ENCODE measurements at regions not wholly inside any gene's neighbourhood (a gene's known extent, or its start where the extent isn't known, plus 50 kb on each side); places are given as distances from the start of the nearest gene placed in this dataset.

GRCh38 chr1:67892476-67893125, 59.3 kb upstream of the GNG12 start:
- H3K36me3 ChIP-seq = no peaks in the 10 kb centered on the region
- H3K4me3 ChIP-seq = no peak overlapping the region
- no peak overlapping the region for H3K27ac ChIP-seq
- H3K9me3 ChIP-seq (ENCODE audit: low read depth) = no peaks in the 10 kb centered on the region
- no peak for DNase-seq (ENCODE audit: low read depth in 1 of 2, low spot score in 1 of 2)
- no peak for TF ChIP-seq CTCF (IDR thresholded peaks at IDR 0.05; ENCODE audit: low read depth, low read length)
- no peaks in the 10 kb centered on the region for H3K27me3 ChIP-seq
- H3K4me1 ChIP-seq (ENCODE audit: low read depth) = no peaks in the 10 kb centered on the region

DNA sequence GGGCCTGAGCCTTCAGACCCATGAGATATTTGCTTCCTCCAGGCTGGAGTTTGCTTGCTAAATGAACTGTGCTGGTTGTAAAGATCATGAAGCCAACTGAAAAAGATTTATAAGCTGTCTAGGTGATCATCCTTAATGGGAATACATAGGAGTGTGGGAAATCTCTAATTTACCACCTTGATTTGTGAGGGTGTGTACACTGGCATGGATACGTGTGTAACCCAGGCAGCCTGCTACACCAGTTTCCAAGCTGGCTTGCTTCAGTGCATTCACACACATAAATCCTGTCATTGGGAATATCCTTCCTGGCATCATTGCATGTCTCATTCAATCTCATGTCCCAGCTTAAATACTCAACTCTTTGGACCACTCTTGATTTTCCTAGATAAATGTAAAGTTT, 57.6 kb upstream of the GNG12 start:
- no peaks in the 10 kb centered on the region for H3K4me1 ChIP-seq (ENCODE audit: low read depth)
- TF ChIP-seq CTCF (IDR thresholded peaks at IDR 0.05; ENCODE audit: low read depth, low read length) = no peak
- no peak overlapping the region for H3K27ac ChIP-seq

DNA sequence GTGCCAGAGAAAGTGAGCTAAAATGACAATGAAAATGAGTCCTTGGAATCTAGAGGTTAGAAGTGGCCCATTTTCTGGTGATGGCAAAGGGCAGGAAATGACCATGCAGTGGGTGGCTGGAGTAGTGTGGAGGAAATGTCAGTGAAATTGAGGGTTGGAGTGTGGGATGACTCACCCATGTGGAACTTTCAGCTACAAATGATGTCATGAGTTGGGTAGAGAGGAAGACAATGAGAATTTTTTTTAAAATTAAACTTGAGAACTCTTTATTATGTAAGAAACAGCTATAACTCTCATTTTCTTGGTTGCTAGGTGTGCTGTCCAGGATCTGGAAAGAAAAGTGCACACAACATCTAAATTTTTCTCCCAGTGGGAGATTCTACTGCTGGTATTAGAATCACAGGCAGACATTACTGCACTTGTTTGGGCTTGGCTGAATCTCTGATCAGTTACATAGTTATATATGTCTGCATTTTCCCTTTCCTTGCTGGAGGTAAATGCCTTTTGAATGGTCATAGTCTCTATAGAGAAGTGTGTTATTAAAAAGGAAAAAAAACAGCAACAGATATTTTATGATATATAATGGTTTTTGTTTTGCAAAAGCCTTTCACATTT, 56.8 kb upstream of the GNG12 start:
- Histone ChIP-seq H3K4me1 (ENCODE audit: low read depth) (no peaks in the 10 kb centered on the region), H3K9me3 (ENCODE audit: low read depth) (no peaks in the 10 kb centered on the region), H3K4me3 (no peak overlapping the region), H3K36me3 (no peaks in the 10 kb centered on the region), H3K27me3 (no peaks in the 10 kb centered on the region), H3K27ac (no peak overlapping the region)
- TF ChIP-seq CTCF (IDR thresholded peaks at IDR 0.05; ENCODE audit: low read depth, low read length) = no peak
- DNase-seq (ENCODE audit: low read depth in 1 of 2, low spot score in 1 of 2) = peak in 1 of 2 donors; percentile 86

More for the DNA sequence above, 57.6 kb upstream of the GNG12 start:
- Histone ChIP-seq H3K36me3 (no peaks in the 10 kb centered on the region), H3K27me3 (no peaks in the 10 kb centered on the region), H3K4me3 (no peak overlapping the region), H3K9me3 (ENCODE audit: low read depth) (no peaks in the 10 kb centered on the region)
- DNase-seq (ENCODE audit: low read depth in 1 of 2, low spot score in 1 of 2) = no peak

- Histone ChIP-seq H3K9me3 (ENCODE audit: low read depth) (no peaks in the 10 kb centered on the region), H3K4me3 (no peak overlapping the region), H3K4me1 (ENCODE audit: low read depth) (no peaks in the 10 kb centered on the region), H3K36me3 (no peaks in the 10 kb centered on the region), H3K27me3 (no peaks in the 10 kb centered on the region), H3K27ac (no peak overlapping the region)
- no peak for DNase-seq (ENCODE audit: low read depth in 1 of 2, low spot score in 1 of 2)
- no peak for TF ChIP-seq CTCF (IDR thresholded peaks at IDR 0.05; ENCODE audit: low read depth, low read length)
Observed at GRCh38 chr1:67889466-67889865, 56.2 kb upstream of the GNG12 start.

GRCh38 chr1:67888216-67889106, 55.2 kb upstream of the GNG12 start:
- Histone ChIP-seq H3K4me1 (ENCODE audit: low read depth) (no peaks in the 10 kb centered on the region), H3K9me3 (ENCODE audit: low read depth) (no peaks in the 10 kb centered on the region), H3K4me3 (no peak overlapping the region), H3K27ac (no peak overlapping the region), H3K27me3 (no peaks in the 10 kb centered on the region), H3K36me3 (no peaks in the 10 kb centered on the region)
- no peak for TF ChIP-seq CTCF (IDR thresholded peaks at IDR 0.05; ENCODE audit: low read depth, low read length)
- DNase-seq (ENCODE audit: low read depth in 1 of 2, low spot score in 1 of 2) = peak; percentile 9 to 58

All from cardiac muscle cell (in vitro differentiated cells and primary cell).